GM19397 (cell line): ENCODE measurements at regions not wholly inside any gene's neighbourhood (a gene's known extent, or its start where the extent isn't known, plus 50 kb on each side); places are given as distances from the start of the nearest gene placed in this dataset.

Experiments used
- ATAC-seq: cut with Tn5 transposase; IDR thresholded peaks from one replicate; pipeline ENCODE4 v1.9.1; 2021; ENCODE audit warnings: mild to moderate bottlenecking, moderate library complexity; ENCODE audit not compliant: unreplicated experiment

DNA sequence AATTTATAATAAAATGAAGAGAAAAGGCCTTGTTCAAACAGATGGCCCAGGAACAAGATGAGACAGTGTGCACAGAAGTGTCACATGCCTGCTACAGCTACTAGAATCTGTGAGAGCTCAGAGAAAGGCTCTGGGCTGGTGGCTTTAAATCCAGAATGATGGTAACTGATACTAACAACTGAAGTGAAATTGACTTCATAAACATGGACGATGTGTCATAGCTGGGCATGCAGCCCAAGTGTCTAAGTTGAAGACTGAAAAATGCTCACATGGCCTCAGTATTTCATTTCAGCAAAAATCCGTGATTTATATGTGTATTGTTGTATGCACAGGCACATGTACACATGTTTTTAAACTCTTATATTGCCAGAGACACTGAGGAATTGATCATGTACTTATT lies 208.3 kb upstream of the RUNX1 start:
- ATAC-seq = no peak

DNA sequence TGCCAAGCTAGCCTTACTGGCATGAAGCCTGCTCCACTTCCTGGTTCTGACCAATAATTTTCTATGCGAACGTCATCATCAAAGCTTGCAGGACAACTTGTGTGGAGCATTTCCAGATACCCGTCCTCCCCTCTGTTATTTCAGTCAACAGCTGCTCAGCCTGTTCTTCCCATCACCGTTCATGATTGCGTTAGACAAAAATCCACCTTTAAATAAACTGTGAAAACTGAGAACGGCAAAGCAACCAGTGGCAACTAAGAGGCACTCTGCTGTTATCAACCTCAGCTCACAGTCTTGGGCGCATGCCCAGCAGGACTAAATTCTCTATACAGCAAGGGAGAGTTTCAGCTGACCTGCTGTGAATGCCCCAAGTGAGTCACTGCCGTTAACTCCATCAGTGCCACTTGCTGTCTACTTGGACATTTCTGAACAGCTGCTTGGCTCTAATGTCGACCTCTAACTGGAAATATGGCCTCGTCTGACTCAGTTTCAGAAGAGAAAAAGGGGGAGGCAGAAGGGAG lies 207.4 kb upstream of the RUNX1 start:
- no peak for ATAC-seq

- no peak for ATAC-seq
These were observed 205.7 kb upstream of the RUNX1 start for GRCh38 chr21:35254765-35255138.

- ATAC-seq = no peak
These were observed 205.1 kb upstream of the RUNX1 start for GRCh38 chr21:35254006-35254764.

DNA sequence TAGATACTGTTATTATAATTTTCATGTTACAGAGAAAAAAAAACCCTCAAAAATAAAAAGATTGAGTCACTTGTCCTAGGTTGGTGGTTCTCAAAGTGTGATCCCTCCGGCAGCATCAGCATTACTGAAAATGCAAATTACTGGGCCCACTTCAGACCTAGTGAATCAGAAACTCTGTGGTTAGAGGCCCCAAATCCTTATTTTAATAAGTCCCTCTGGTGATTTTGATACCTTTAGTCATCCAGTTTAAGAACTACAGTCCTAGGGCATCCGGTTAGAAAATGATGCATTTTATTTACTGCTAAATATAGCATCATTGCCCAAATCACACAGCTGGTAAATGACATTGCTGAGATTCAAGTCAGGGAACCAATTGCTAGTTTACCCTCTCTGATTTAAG lies 203.7 kb upstream of the RUNX1 start:
- ATAC-seq = no peak

DNA sequence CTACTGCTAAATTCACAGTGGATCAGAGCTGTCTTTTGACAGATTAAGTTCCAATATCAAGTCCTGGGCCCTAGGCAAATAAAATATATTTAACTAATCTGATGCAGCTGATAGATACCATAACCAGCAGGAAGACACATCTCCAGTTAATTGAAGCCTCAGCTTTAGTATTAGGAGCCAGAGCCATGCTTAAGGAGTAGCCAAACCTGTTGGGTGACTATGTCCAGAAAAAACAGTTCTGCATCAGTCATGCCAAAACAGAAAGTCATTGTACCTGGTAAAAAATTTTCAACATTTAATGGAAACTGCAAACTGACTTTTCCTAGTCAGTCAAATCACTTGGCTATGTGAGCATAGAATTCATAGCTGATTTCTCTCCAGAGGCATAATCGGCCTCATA lies 200.5 kb upstream of the RUNX1 start:
- ATAC-seq = no peak

GRCh38 chr21:35245879-35246278 lies 196.8 kb upstream of the RUNX1 start:
- ATAC-seq = no peak

GRCh38 chr21:35244514-35244913 lies 195.4 kb upstream of the RUNX1 start:
- ATAC-seq = no peak

GRCh38 chr21:35243171-35243570 lies 194.1 kb upstream of the RUNX1 start:
- ATAC-seq = no peak

DNA sequence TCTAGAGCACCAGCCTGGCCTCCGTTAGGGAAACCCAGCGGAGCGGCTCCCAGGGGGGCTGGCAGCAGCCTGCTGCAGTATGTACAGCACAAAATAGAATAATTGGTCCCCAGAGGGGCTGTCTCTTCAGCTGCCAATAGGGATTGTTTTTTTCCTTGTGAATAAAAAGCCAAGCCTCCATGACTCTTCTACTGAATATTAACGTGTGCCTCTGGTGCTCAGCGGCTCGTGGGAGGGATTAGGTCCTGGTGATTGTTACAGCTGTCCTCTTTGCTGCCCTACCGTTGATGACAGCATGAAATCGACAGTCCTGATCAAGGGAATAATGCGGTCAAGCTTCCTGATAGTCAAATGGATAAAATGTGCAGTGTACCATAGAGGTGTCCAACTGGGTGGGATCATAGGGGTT lies 190.7 kb upstream of the RUNX1 start:
- no peak for ATAC-seq

DNA sequence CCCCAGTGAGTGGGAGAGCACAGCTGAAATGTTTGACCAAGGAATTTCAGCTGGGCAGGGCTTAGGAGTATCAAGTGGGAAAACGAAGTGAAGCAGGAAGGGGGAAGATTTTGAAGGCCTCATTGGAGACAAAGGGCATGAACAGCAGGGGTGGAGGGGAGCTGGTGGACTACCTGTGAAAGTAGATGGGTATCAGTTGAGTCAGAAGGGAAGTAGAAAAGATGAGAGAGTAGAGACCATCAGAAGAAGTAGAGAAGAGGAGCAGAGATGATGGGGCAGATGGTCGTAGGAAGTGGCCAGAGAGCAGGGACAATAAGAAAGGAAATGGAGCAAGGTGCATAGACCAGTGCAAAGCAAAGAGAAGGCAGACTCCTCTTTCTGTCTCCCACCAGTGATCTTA lies 189.0 kb upstream of the RUNX1 start:
- no peak for ATAC-seq

DNA sequence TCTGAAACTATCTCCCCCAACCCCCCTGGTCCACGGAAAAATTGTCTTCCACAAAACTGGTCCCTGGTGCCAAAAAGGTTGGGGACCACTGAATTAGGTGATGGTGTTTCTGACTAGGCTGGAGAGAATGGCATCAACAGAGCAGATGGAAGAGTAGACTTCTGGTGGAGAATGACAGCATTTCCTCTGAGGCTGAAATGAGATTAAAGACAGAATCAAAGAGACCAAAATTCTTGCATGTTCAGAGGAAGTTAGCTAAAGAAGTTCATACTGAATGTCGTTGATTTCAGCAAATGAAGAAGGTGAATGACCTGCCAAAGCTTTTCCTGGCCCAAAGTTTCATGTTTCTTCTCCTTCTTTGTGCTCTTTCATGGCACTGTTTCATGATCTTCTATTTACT lies 188.2 kb upstream of the RUNX1 start:
- no peak for ATAC-seq

GRCh38 chr21:35236090-35236489 lies 187.0 kb upstream of the RUNX1 start:
- ATAC-seq = no peak

- ATAC-seq = no peak
These were observed 185.6 kb upstream of the RUNX1 start for GRCh38 chr21:35234725-35235124.

DNA sequence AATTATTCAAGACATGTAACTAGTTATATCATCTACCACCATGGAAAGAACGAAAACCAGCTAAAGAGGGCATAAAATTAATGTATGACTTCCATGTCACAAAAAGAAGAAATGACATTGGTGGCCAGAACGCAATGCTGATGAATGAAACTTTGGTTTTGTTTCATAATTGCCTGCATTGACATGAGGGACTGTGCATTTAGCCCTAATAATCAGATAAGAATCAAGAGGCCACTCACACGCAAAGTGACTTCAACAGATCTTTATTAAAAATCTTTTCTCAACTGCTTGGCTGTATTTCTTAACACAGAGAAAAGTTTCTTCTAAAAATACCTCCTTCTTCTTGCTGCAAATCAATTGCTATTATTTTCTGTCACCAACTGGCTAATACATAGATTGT lies 184.7 kb upstream of the RUNX1 start:
- ATAC-seq = no peak

- no peak for ATAC-seq
These were observed 183.6 kb upstream of the RUNX1 start for GRCh38 chr21:35232545-35233176.

- ATAC-seq = no peak
These were observed 182.0 kb upstream of the RUNX1 start for GRCh38 chr21:35231090-35231489.

DNA sequence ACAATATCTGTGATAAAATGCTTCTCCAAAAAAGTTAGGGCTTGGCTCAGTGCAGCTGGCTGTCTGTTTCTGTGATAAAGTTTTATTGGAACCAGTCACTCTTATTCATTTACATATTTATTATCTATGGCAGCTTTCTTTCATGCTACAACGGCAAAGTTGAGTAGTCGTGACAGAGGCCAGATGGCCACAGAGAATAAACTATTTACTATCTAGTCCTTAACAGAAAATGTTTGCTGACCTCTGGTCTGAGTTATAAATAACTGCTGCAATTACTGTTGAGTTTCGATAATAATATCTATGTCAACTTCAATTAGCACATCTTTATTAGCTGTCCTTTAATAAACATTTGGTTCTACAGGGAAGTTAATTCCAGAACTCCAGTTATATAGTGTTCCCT lies 180.2 kb upstream of the RUNX1 start:
- no peak for ATAC-seq

DNA sequence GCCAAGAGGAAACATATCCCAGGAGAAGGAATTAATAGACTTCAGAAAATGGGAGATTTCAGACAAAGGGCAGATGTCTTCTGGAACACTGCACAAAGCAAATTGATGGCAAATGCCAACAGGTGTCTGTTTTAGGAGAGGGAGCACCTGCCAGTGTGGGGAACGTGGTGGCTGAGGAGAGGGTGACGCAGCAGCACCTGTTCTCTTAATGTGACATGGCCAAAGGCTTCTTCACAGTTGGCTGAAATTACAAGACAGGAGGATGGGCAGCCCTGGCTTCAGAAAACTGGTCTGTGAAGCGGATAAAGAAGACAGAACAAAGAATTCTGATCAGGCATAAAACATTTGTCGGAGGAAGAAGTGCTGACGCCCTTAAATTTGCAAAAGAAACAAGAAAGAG lies 178.7 kb upstream of the RUNX1 start:
- peak; percentile 39 for ATAC-seq

DNA sequence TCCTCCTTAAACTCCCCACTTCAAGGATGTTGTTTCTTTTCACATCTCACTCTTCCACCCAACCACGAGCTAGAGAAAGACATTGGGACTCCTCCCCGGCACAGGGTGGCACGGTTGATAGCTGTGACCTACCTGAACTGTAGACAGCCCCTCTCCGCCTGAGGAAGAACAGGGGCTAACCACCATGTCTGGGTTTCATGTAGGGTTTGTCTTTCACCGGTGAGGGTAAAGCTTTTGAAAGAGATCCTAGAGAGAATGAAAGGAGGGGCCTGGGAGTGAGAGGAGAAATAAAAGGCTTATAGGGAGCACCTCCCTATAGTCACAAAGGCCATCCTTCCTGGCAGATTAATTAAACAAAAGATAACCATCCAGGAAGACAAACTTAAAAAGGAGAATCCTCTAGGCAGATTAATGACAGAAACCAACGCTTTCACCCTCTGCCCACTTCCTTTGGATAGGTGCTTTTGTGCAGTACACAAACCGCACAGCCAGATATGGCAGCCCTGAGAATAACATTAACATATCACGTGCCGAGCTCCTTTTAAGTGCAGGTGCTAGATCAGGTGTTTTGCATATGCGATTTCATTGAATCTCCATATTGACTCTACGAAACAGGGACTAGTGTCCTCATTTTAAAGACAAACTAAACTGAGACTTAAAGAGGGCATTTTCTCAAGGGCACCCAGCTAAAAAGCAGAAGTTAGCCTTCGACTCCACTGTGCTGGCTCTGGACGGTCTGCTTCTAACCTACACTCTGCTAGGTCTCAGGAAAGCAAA lies 178.1 kb upstream of the RUNX1 start:
- ATAC-seq = peak; percentile 70

- ATAC-seq = no peak
These were observed 177.2 kb upstream of the RUNX1 start for GRCh38 chr21:35226328-35226727.

GRCh38 chr21:35225573-35225972 lies 176.5 kb upstream of the RUNX1 start:
- no peak for ATAC-seq
